ENCODE measurements at regions not wholly inside any gene's neighbourhood (a gene's known extent, or its start where the extent isn't known, plus 50 kb on each side); places are given as distances from the start of the nearest gene placed in this dataset.
"Not testable (repeated sequence)": the region's sequence is repeated elsewhere in the genome, so short reads cannot be mapped to it uniquely, and the experiment has no call there.

GRCh38 chr6:144939921-144940320 is 654.8 kb downstream of the UTRN start:
- no peak for DNase-seq

DNA sequence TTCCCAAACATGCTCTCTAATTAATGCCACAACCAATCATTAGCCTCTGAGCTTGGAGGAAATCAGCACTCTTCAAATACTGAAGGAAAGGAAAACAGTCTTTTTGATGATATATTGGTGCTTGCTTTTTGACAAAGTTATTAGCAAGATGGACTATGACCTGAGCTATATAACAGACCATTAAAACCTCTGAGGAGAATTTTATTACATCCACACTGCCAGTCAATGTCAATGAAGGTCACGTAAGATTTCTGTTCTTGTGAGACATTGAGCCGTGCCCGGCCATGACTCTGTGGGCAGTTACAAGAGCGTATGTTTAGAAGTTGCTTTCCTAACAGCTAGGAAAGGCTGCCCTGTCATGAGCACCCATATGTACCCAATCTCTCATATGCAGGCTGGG is 659.0 kb downstream of the UTRN start:
- no peak for DNase-seq

DNA sequence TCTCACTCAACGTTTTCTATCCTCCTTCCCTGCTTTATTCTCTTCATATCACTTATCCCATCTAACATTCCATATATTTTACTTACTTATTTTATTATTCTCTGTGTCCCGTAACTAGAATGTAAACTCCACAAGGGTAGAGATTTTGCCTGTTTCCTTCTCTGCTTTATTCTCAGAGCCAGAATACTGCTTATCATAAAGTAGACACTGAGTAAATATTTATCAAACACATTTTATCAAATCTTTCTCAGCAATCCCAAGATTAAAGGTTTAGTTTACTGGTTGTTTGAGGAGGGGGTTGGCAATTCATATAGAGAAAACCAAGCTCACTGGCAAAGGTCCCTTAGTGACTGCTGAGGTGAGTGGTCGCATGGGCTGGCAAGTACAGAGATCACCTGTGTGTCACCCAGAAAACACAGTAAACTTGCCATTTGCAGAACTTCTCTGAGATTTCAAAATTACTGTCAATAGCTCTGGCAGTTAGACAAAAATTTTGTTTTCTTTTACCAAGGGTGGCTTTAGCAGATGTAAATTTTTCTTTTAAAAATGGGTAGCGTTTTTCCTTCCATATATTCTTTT is 662.4 kb downstream of the UTRN start:
- no peak for DNase-seq

DNA sequence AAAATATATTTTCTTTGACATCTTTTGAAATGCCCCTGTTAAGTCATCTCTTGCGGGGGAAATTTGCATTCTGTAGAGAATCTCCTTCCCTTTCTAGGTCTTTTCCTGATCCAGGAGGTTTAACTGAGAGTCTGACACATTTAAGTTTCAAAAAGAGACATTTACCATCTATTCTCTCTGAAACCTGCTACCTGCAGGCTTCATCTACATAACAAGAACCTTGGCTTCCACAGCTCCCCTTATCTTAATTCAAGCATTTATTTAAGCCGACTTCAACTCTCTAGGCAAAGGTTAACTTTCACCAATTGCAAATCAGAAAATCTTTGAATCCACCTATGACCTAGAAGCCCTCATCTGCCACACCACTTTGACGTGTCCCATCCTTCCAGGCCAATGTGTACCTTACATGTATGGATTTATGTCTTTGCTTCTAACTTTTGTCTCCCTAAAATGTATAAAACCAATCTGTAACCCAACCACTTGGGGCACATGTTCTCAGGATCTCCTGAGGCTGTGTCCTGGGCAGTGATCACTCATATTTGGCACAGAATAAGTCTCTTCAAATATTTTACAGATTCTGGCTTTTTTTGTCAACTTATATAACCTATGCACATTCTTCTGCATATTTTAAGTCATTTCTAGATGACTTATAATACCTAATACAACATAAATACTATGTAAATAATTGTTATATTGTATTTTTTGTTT is 666.7 kb downstream of the UTRN start:
- no peak for DNase-seq

DNA sequence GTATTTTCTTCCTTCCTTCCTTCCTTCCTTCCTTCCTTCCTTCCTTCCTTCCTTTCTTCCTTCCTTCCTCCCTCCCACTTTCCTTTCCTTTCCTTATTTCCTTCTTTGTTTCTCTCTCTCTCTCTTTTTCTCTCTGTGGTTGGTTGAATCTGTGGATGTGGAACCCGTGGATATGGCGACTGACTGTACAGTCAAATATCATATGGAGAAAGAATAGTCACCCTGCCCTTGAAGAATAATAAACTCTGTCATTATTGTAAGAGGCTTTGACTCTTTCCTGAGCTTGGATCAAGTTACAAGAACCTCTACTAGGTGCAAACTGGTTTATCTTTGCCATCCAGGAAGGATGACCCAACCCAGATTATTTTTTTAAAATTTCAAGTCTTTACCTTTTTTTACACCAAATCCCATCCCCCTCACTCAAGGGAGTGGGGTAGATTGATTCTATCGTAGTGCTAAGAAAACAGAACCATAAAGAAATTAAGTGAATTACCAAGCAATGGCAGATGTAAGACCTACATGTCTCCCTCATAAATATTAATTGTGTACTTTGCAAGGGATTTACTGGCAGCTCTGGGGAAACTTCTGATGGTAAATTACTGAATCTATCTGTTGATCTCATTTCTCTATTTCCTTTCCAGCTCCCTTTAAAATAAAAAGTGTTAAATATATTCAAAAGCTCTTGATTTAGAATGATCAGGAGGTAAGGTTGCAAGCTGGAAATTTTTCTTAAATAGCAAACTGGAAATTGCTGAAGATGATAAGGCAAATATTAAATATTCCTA is 667.5 kb downstream of the UTRN start:
- DNase-seq: no peak

GRCh38 chr6:144953552-144954240 is 668.6 kb downstream of the UTRN start:
- DNase-seq: no peak

DNA sequence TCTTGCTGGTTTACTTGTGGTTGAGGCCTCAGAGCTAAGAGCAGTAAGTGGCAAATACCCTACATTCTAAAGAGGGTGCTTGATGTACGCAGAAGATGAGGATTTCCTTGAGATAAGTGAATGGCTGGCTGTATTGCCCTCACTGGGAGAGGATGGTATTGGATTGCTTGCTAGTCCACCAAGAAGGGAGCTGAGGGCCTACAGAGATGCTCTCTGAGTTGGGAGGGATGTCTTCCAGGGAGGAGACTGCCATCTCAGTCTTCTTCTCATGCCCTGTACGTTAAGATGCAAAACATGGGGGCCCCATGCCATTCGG is 669.1 kb downstream of the UTRN start:
- no peak for DNase-seq

- DNase-seq: no peak
Measured at GRCh38 chr6:144955392-144955791, 670.3 kb downstream of the UTRN start.

GRCh38 chr6:144955859-144956258 is 670.7 kb downstream of the UTRN start:
- no peak for DNase-seq

DNA sequence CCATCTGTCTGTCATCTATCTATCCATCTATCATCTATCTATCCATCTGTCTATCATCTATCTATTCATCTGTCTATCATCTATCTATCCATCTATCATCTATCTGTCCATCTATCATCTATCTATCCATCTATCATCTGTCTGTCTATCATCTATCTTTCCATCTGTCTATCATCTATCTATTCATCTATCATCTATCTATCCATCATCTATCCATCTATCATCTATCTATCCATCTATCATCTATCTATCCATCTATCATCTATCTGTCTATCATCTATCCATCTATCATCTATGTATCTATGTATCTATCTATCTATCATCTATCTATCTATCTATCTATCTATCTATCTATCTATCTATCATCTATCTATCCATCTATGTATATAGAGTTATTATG is 671.6 kb downstream of the UTRN start:
- not testable (repeated sequence) for DNase-seq

- DNase-seq: no peak
Measured at GRCh38 chr6:144957236-144957937, 672.3 kb downstream of the UTRN start.

DNA sequence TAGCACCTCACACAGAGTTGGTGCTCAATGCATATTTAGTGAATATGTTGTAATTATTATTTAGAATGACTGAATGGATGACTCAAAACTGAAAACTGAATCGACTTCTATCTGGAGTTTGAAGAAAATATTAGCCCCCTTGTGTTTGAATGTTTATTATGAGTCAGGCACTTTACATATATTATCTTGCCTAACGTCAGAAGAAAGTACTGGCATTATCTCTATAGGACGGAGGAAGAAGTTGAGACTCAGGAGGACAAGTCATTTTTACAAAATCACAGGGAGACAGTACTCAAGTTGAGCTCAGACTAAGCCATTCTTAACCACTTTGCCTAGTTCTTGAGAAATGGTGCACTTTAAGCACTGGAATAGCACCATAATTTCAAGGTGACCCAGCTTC is 684.0 kb downstream of the UTRN start:
- no peak for DNase-seq

DNA sequence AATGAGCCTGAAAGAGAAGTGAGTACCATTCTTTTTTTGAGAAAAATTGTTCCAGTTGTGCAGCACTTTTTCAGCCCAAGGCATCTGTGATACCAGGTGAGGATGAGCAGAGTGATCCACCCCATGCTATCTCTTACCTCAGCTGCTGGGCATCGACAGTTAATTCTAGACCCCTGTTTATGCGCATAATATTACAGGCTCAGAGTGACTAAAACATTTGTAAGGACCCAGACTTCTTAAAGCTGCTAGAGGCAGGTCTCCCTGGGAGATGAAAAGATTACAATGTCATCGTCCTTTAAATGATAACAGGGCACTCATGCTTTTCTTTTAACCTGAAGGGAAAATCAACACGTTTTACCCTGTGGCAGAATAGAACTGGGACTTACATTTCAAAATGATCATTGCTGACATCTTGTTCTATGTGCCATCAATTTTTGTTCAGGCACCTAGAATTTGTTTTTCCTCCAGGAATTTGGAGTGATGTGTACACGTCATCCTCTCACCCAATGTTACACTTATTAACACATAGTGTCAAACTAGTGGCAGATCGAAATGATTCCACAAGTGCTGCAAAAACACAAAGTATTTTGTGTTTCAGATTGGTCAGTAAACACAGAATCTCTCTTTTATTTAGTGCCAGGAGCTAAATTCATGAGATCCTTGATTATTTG is 684.6 kb downstream of the UTRN start:
- DNase-seq: no peak

DNA sequence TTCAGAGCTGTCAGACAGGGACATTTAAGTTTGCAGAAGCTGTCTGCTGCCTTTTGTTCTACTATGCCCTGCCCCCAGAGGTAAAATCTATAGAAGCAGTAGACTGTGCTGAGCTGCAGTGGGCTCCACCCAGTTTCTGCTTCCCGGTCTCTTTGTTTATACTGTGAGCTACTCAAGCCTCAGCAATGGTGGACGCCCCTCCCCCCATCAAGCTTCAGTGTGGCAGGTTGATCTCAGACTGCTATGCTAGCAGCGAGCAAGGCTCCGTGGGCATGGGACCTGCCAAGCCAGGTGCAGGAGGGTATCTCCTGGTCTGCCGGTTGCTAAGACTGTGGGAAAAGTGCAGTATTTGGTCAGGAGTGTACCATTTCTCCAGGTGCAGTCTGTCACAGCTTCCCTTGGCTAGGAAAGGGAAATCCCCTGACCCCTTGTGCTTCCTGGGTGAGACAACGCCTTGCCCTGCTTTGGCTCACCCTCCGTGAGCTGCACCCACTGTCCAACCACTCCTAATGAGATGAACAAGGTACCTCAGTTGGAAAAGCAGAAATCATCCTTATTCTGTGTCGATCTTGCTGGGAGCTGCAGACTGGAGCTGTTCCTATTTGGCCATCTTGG is 692.2 kb downstream of the UTRN start:
- DNase-seq: not testable (repeated sequence)

DNA sequence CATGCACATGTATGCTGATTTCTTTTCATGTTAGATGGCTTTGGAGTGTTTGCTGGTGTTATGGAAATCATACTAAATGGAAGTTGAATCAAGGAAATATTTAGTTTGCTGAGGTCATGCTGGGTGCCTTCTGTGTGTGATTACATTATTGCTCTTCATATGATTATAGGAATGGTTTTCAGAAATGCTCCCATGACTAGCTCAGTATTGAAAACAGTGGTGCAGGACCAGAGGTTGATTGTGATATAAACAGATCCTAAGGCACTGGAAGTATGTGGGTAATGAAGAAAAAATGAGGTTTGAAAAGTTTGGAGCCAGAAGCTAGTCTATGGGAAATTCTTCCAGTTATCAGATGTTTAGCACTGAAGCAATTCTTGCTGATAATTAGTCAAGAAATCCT is 693.1 kb downstream of the UTRN start:
- DNase-seq: no peak

DNA sequence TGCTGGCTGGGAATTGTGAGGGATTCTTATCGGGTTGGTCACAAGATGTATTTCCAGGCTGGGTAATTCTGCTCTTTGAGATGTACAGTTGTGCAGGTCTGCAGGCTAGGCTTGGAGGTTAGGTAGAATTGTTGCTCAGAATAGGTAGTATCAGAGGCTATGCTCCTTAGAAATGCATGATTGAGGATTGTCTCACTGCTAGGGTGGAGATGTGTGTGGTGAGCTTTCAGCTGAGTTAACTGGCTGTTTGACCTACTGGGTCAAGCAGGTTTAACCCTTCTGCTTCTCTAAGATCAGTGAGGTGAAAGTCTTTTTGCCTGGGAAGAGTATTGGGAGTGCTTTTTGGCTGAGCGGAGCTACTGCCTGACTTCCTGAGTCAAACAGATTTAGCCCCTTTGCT is 701.1 kb downstream of the UTRN start:
- DNase-seq: no peak

DNA sequence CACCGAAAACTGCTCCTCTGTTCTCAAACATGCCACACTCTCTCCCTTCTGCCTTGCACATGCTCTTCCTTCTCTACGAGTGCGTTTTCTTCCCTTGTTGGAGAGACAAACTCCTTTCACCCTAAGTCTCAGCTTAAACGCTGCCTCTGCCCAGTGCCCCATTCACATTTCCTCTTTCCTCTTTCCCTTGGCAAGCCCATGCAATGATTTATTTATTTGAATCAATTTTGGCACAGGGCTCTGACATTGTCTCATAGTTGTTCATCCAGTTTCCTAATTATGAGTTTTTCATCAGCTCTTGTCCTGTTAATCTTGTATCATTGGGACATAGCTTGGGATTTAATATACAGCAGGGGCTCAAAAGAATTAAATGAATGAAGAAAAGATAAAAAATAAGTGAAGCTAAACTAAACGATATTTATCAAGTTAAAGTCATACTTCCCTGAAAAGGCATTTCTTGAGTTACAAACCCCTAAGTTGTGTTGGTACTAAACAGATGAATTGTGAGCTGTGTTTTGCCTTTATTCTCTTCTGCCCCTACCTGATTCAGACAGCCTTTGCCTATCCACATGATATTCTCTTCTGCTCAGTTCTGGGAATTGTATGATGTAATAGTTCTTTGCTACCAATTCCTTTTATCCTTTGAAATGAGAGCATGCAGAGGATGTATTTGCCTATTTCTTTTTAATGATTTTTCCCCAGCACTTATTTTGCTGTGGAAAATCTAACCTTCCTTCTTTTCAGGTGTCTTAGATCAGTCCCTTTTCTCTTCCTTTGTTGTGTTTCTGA is 704.4 kb downstream of the UTRN start:
- no peak for DNase-seq

DNA sequence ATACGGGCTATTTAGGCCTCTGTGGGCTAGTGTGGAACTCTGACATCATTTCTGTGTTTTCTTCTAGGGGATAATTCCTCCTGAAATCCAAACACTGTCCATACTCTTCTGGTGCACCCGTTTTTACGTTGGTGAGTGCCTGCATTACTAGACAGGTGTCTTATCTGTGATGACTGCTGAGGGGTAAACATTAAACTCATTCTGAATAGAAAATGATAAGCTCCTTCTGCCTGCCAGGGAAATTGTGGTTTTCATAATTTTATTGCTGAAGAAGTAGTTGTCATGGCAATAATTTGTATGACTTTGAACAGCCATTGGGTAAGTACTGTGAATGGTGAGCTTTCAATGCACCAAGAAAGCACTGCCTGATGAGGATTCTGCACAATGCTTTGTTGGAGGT is 705.6 kb downstream of the UTRN start:
- DNase-seq: no peak

GRCh38 chr6:144993870-144994269 is 708.7 kb downstream of the UTRN start:
- DNase-seq: no peak

- no peak for DNase-seq
Measured at GRCh38 chr6:144997996-144998395, 712.9 kb downstream of the UTRN start.

DNA sequence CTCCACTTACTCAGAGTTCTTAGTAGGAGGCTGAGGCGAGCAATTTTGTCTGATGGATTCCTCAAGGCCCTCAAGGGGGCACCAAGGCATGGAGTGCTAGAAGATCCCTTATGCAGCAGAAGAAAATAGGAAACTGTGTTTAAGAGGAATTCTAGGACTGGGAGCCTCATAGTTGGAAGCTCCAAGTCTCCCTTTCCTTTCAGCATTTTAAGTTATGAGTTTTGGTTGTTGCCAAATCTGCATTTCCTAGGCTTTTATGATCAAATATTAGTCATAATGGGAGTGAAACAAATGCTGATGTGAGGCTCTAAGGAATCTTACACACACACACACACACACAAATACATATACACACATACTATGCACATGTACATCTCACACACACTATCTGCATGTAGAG is 714.0 kb downstream of the UTRN start:
- DNase-seq: no peak
